ENCODE measurements at regions not wholly inside any gene's neighbourhood (a gene's known extent, or its start where the extent isn't known, plus 50 kb on each side); places are given as distances from the start of the nearest gene placed in this dataset.

DNA sequence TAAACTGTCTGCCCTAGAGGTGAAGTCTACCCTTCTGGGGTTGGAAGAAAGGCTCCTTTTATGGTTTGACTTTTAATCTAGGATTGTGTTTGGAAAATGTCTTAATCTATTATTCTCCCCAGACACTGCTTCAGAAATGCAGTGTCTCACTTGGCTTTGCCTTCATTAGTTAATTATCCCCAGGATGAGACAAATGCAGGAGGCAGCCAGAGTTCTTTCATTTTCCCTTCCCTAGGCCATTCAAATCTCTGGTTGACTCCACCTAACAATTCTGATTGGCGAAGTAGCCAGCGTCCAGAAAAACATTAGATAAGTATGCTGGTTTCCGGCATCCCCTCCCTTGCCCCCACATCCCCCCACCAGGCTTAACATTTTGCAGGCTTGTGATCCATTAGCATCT, 325.8 kb upstream of the PBX1 start:
- Histone ChIP-seq H3K4me3 (no peak overlapping the region), H3K27ac (no peak overlapping the region)
- no peak for DNase-seq (ENCODE audit: low spot score)
- TF ChIP-seq, protein P1, sequence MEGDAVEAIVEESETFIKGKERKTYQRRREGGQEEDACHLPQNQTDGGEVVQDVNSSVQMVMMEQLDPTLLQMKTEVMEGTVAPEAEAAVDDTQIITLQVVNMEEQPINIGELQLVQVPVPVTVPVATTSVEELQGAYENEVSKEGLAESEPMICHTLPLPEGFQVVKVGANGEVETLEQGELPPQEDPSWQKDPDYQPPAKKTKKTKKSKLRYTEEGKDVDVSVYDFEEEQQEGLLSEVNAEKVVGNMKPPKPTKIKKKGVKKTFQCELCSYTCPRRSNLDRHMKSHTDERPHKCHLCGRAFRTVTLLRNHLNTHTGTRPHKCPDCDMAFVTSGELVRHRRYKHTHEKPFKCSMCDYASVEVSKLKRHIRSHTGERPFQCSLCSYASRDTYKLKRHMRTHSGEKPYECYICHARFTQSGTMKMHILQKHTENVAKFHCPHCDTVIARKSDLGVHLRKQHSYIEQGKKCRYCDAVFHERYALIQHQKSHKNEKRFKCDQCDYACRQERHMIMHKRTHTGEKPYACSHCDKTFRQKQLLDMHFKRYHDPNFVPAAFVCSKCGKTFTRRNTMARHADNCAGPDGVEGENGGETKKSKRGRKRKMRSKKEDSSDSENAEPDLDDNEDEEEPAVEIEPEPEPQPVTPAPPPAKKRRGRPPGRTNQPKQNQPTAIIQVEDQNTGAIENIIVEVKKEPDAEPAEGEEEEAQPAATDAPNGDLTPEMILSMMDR (IDR thresholded peaks at IDR 0.05), result no peak

DNA sequence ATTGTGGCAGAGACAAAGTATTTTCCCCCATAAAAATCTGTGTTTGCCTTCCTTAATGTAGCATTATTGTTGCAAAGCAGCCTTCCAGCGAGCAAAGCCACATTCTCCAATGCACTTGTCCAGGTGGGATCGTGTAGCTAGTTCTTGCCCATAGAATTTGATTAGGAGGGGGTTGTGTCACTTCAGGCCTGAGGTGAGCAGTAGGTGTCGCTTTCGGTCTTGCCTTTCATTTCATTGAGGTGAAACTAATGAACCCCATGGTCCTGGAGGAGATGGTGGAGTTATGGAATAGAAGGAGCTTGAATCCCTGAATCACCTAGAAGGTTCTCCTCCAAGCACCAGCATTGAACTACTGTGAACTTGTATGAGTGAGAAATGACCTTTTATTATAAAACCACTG, 318.9 kb upstream of the PBX1 start:
- no peak overlapping the region for H3K27ac ChIP-seq
- H3K4me3 ChIP-seq, result no peak overlapping the region
- TF ChIP-seq, protein P1 (IDR thresholded peaks at IDR 0.05), result no peak
- no peak for DNase-seq (ENCODE audit: low spot score)

DNA sequence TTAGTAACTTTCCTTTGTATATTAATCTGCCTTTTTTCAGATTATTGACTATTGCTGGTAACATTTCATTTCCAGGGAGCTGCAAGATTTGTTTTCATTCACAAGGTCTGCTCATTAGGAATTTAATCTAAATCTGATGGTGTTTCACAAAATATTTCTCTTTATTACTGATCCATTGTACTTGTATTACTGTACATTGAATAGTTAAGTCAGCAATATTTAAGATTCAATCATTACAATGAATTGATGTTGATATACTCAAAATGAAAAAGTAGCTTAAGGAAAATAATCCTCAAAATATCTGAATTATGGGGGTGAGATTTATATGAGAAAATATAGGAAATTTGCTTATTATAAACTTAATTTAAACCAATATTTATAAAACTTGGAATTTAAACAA, 308.6 kb upstream of the PBX1 start:
- H3K27ac ChIP-seq, result no peak overlapping the region
- TF ChIP-seq, protein P1 (IDR thresholded peaks at IDR 0.05), result no peak
- DNase-seq (ENCODE audit: low spot score), result no peak
- no peak overlapping the region for H3K4me3 ChIP-seq

DNA sequence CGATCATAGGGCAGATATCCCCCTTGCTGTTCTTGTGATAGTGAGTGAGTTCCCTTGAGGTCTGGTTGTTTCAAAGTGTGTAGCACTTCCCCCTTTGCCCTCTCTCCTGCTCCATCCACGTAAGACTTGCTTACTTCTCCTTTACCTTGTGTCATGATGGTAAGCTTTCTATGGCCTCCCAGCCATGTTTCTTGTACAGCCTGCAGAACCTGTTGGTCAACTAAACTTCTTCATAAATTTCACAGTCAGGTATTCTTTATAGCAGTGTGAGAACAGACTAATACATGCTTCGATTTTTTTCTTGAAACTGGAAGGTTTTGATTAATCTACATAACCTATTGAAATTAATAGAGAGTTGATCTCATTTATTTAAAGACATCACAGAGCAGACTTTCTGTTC, 302.5 kb upstream of the PBX1 start:
- TF ChIP-seq, protein P1 (IDR thresholded peaks at IDR 0.05), result no peak
- Histone ChIP-seq H3K27ac (no peak overlapping the region), H3K4me3 (no peak overlapping the region)
- DNase-seq (ENCODE audit: low spot score), result no peak

DNA sequence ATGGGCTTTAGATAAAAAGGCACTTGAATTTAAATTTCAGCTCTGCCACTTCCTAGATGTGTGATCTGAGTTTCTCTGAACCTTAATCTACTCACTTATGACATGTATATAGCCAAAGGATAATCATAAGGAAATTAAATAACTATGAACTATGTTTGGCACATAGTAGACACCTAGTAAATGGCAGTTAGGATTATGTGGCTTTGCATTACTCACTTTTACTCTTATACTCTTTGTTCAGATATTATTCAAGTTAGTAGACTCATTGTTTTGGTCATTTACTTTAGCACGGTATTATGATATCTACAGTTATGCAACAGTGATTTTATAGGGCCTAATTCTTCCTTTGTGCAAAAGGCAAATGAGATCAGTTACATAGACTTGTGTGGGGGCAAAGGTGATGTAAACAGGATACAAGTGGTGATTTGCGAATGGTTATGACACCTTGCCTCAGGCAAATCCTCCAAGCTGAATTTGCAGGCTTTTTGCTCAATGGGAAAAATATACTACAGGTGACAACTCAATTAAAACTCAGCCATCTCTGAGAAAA, 297.2 kb upstream of the PBX1 start:
- DNase-seq (ENCODE audit: low spot score), result no peak
- TF ChIP-seq, protein P1 (IDR thresholded peaks at IDR 0.05), result no peak
- H3K27ac ChIP-seq, result no peak overlapping the region
- no peak overlapping the region for H3K4me3 ChIP-seq

DNA sequence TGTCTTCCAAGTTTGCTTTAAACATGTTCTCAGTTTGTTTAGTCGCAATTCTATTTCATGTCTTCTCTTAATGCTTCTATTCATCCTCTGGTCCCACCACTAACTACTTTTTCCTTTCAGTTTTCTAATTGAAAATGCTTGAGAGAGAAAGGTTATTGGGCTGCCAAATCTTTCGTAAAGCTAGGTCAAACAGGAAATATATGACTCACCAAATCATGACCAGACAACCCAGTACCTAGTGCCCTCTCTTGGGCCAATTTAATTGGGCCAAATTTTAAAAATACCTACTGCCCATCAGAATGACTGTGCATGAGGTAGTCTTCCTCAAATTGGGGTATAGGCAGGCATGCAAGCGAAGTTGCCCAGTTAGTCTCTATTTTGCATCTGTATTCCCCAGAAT, 295.4 kb upstream of the PBX1 start:
- no peak overlapping the region for H3K27ac ChIP-seq
- no peak overlapping the region for H3K4me3 ChIP-seq
- no peak for DNase-seq (ENCODE audit: low spot score)
- TF ChIP-seq, protein P1 (IDR thresholded peaks at IDR 0.05), result no peak

DNA sequence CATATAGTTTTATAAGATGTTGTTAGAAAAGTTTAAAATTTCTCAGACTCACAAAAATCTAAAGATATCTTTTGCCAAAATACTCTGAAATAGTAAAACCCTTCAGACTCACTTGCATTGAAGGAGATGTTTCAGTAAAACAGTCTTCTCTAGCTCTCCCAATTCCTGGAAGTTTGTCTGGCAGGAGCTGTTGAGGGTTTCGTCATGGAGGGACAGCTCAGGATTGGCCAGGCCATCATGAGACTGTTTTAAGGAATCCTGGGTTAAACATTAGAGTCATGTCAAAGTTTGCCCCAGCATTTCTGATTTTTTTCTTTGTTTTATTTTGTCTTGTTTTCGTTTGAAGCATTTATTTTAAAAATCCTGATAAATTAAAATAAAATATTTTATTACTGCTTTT, 293.8 kb upstream of the PBX1 start:
- Histone ChIP-seq H3K4me3 (no peak overlapping the region), H3K27ac (no peak overlapping the region)
- no peak for DNase-seq (ENCODE audit: low spot score)
- TF ChIP-seq, protein P1 (IDR thresholded peaks at IDR 0.05), result no peak

Data from coronary artery (tissue), 2 donors.